Keratinocyte (primary cell): ENCODE measurements at regions not wholly inside any gene's neighbourhood (a gene's known extent, or its start where the extent isn't known, plus 50 kb on each side); places are given as distances from the start of the nearest gene placed in this dataset.

Source experiments
- CTCF ChIP-seq, 3 experiments: IDR thresholded peaks in 1 of 3; conservative IDR thresholded peaks in 1 of 3; optimal IDR thresholded peaks in 1 of 3; 2 replicates in 2 of 3; 3 replicates in 1 of 3; pipeline versions ENCODE3 to v1.5.1; 2011; ENCODE audit warnings: low read length in 3 of 3, mild to moderate bottlenecking in 3 of 3, moderate library complexity in 2 of 3, control low read depth in 1 of 3, inconsistent platforms in 1 of 3; ENCODE audit not compliant: insufficient read depth in 2 of 3; ENCODE audit errors: extremely low read depth in 1 of 3
- EZH2 ChIP-seq: IDR thresholded peaks from one replicate; pipeline ENCODE4 v1.6.1; 2012; ENCODE audit warnings: inconsistent platforms, mild to moderate bottlenecking, low read length, moderate library complexity

GRCh38 chr4:35106091-35106734 is 1138.1 kb downstream of the ARAP2 start:
- no peak for TF ChIP-seq CTCF (optimal IDR thresholded peaks at IDR 0.05 in 1 of 3, IDR thresholded peaks at IDR 0.05 in 1 of 3, conservative IDR thresholded peaks at IDR 0.05 in 1 of 3; ENCODE audit: extremely low read depth in 1 of 3, insufficient read depth in 2 of 3, low read length in 3 of 3)
- no peak for TF ChIP-seq EZH2
